ENCODE measurements at regions not wholly inside any gene's neighbourhood (a gene's known extent, or its start where the extent isn't known, plus 50 kb on each side); places are given as distances from the start of the nearest gene placed in this dataset.

DNA sequence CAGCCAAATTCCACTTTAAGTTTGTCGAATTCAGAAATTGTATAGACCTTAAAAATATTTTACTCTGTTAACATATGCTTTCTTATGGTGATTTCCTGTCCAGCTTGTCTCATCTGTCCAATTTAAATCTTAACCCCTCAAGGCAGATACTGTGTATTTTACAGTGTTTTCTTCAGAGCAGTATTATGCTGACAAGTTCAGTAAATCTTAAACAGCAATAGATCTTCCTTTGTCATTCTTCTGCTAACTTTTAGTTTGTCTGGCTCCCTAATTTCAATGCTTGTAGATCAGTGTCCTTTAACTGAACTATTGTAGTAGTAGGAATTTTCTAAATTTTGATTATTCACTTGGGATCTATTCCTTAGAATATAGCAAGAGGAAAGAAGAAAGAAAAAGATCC, 52.8 kb upstream of the MEIS1 start:
- Histone ChIP-seq H3K36me3 (ENCODE audit: control insufficient read depth, insufficient read depth, low read length) (no peaks in the 10 kb centered on the region), H3K4me1 (ENCODE audit: control insufficient read depth, insufficient read depth, low read length) (no peaks in the 10 kb centered on the region), H3K9me3 (ENCODE audit: control insufficient read depth, low read length) (no peaks in the 10 kb centered on the region), H3K4me3 (ENCODE audit: low read length) (no peak overlapping the region), H3K27me3 (ENCODE audit: control insufficient read depth, insufficient read depth, low read length) (no peaks in the 10 kb centered on the region), H3K9ac (ENCODE audit: low read length) (no peak overlapping the region)

GRCh38 chr2:66379473-66379872, 55.5 kb upstream of the MEIS1 start:
- Histone ChIP-seq H3K4me1 (ENCODE audit: control insufficient read depth, insufficient read depth, low read length) (no peaks in the 10 kb centered on the region), H3K9ac (ENCODE audit: low read length) (no peak overlapping the region), H3K4me3 (ENCODE audit: low read length) (no peak overlapping the region), H3K36me3 (ENCODE audit: control insufficient read depth, insufficient read depth, low read length) (no peaks in the 10 kb centered on the region), H3K27me3 (ENCODE audit: control insufficient read depth, insufficient read depth, low read length) (no peaks in the 10 kb centered on the region), H3K9me3 (ENCODE audit: control insufficient read depth, low read length) (no peaks in the 10 kb centered on the region)

GRCh38 chr2:66377832-66378231, 57.1 kb upstream of the MEIS1 start:
- Histone ChIP-seq H3K4me3 (ENCODE audit: low read length) (no peak overlapping the region), H3K36me3 (ENCODE audit: control insufficient read depth, insufficient read depth, low read length) (no peaks in the 10 kb centered on the region), H3K4me1 (ENCODE audit: control insufficient read depth, insufficient read depth, low read length) (no peaks in the 10 kb centered on the region), H3K27me3 (ENCODE audit: control insufficient read depth, insufficient read depth, low read length) (no peaks in the 10 kb centered on the region), H3K9ac (ENCODE audit: low read length) (no peak overlapping the region), H3K9me3 (ENCODE audit: control insufficient read depth, low read length) (no peaks in the 10 kb centered on the region)

GRCh38 chr2:66370824-66371223, 64.1 kb upstream of the MEIS1 start:
- H3K27me3 ChIP-seq (ENCODE audit: control insufficient read depth, insufficient read depth, low read length): no peaks in the 10 kb centered on the region
- no peaks in the 10 kb centered on the region for H3K4me1 ChIP-seq (ENCODE audit: control insufficient read depth, insufficient read depth, low read length)
- no peak overlapping the region for H3K9ac ChIP-seq (ENCODE audit: low read length)
- H3K36me3 ChIP-seq (ENCODE audit: control insufficient read depth, insufficient read depth, low read length): no peaks in the 10 kb centered on the region
- no peak overlapping the region for H3K4me3 ChIP-seq (ENCODE audit: low read length)
- no peaks in the 10 kb centered on the region for H3K9me3 ChIP-seq (ENCODE audit: control insufficient read depth, low read length)

GRCh38 chr2:66366619-66367018, 68.3 kb upstream of the MEIS1 start:
- Histone ChIP-seq H3K9me3 (ENCODE audit: control insufficient read depth, low read length) (no peaks in the 10 kb centered on the region), H3K4me1 (ENCODE audit: control insufficient read depth, insufficient read depth, low read length) (no peaks in the 10 kb centered on the region)

DNA sequence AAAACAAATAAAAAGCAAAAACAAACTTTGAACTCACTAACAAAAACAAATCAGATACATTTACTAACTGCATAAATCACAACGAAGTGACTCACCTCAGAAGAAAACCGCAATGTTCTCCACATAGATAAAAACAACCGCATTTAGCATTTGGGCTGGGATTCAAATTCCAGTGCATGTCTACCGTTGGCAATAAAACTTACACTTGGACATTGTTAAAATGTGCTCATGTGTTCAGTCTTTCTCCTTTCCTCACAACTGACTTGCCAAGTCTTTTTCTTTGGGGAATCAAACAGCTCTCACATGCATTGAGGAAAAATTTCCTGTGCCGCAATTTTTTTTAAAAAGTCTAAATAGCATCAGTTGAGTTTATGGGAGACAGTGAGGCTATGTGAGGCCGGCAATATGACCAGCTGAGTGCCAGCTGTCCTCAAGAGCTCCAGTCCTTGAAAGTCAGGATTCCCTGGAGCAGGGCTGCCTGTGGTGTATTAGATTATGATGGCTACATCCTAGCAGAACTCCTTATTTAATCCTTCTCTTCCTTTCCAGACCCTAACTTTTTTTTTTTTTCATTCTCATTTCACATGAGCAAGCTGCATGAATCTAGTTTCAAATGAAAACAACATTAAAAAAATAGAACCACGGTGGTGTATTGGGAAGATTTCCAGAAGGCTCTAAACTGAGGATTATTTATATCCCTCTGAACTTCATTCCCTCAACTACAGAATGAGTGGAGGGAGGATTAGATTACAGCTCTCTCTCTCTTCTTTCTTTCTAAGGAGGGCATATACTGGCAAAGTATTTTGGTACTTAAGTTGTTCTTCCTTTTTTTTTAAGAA, 70.2 kb upstream of the MEIS1 start:
- Histone ChIP-seq H3K36me3 (ENCODE audit: control insufficient read depth, insufficient read depth, low read length) (no peaks in the 10 kb centered on the region), H3K4me1 (ENCODE audit: control insufficient read depth, insufficient read depth, low read length) (no peaks in the 10 kb centered on the region), H3K27me3 (ENCODE audit: control insufficient read depth, insufficient read depth, low read length) (no peaks in the 10 kb centered on the region), H3K9ac (ENCODE audit: low read length) (no peak overlapping the region), H3K4me3 (ENCODE audit: low read length) (no peak overlapping the region), H3K9me3 (ENCODE audit: control insufficient read depth, low read length) (no peaks in the 10 kb centered on the region)

More at GRCh38 chr2:66366619-66367018, 68.3 kb upstream of the MEIS1 start:
- H3K4me3 ChIP-seq (ENCODE audit: low read length): no peak overlapping the region
- no peak overlapping the region for H3K9ac ChIP-seq (ENCODE audit: low read length)
- no peaks in the 10 kb centered on the region for H3K27me3 ChIP-seq (ENCODE audit: control insufficient read depth, insufficient read depth, low read length)
- H3K36me3 ChIP-seq (ENCODE audit: control insufficient read depth, insufficient read depth, low read length): no peaks in the 10 kb centered on the region

- Histone ChIP-seq H3K4me3 (ENCODE audit: low read length) (no peak overlapping the region), H3K9ac (ENCODE audit: low read length) (no peak overlapping the region), H3K4me1 (ENCODE audit: control insufficient read depth, insufficient read depth, low read length) (no peaks in the 10 kb centered on the region), H3K27me3 (ENCODE audit: control insufficient read depth, insufficient read depth, low read length) (no peaks in the 10 kb centered on the region), H3K9me3 (ENCODE audit: control insufficient read depth, low read length) (no peaks in the 10 kb centered on the region), H3K36me3 (ENCODE audit: control insufficient read depth, insufficient read depth, low read length) (no peaks in the 10 kb centered on the region)
Measured at GRCh38 chr2:66362701-66363100, 72.2 kb upstream of the MEIS1 start.

GRCh38 chr2:66346231-66346664, 88.7 kb upstream of the MEIS1 start:
- no peaks in the 10 kb centered on the region for H3K36me3 ChIP-seq (ENCODE audit: control insufficient read depth, insufficient read depth, low read length)
- H3K9ac ChIP-seq (ENCODE audit: low read length): no peak overlapping the region
- H3K4me3 ChIP-seq (ENCODE audit: low read length): no peak overlapping the region
- no peaks in the 10 kb centered on the region for H3K27me3 ChIP-seq (ENCODE audit: control insufficient read depth, insufficient read depth, low read length)
- no peaks in the 10 kb centered on the region for H3K9me3 ChIP-seq (ENCODE audit: control insufficient read depth, low read length)
- no peaks in the 10 kb centered on the region for H3K4me1 ChIP-seq (ENCODE audit: control insufficient read depth, insufficient read depth, low read length)

DNA sequence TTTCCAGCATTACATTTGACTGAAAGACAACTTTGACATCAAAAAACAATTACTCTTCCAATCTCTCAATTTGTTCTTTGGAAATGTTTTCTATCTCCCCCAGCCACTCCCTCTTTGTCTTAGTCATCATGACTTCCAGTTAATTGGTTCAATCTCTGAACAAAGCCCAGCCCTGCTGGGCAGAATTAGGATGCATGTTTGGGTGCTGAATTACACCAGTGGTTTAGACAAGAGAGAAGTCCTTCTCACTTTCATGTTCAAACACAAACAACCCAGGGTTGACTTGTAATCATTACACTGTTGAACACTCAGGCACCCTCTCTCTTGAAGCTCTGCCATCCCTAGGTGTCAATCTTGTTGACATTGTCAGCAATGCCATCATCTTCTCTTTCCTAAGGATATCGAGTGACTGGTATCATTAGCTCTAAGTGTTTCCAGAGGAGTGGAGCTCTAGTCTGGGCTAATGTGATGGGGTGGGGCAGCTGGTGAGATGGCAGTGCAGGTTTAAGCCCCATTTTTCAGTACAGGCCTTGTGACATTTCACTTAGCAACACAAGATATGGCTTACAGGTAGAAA, 90.8 kb upstream of the MEIS1 start:
- H3K36me3 ChIP-seq (ENCODE audit: control insufficient read depth, insufficient read depth, low read length): no peaks in the 10 kb centered on the region
- H3K4me3 ChIP-seq (ENCODE audit: low read length): no peak overlapping the region
- no peak overlapping the region for H3K9ac ChIP-seq (ENCODE audit: low read length)
- no peaks in the 10 kb centered on the region for H3K27me3 ChIP-seq (ENCODE audit: control insufficient read depth, insufficient read depth, low read length)
- H3K9me3 ChIP-seq (ENCODE audit: control insufficient read depth, low read length): no peaks in the 10 kb centered on the region
- no peaks in the 10 kb centered on the region for H3K4me1 ChIP-seq (ENCODE audit: control insufficient read depth, insufficient read depth, low read length)

- H3K4me1 ChIP-seq (ENCODE audit: control insufficient read depth, insufficient read depth, low read length): no peaks in the 10 kb centered on the region
- H3K4me3 ChIP-seq (ENCODE audit: low read length): no peak overlapping the region
- H3K9me3 ChIP-seq (ENCODE audit: control insufficient read depth, low read length): no peaks in the 10 kb centered on the region
Measured at GRCh38 chr2:66343259-66343658, 91.7 kb upstream of the MEIS1 start.

DNA sequence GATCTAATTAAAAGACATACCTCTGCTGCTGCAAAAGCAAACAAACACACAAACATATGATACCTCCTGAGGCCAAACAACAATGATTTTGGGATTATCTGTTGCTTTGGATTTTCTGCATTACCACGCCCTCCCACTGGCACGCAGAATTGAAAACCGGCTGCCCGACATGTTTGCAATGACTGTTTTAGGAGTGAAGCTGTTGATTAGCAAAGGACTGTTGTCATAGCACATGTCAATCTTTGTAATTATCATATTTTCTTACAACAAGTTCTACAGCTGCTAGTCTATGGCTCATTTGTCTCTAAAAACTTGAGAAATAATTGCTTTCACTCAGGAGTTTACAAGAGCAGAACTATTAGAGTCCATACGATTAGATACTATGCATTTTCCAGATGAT, 94.4 kb upstream of the MEIS1 start:
- H3K36me3 ChIP-seq (ENCODE audit: control insufficient read depth, insufficient read depth, low read length): no peaks in the 10 kb centered on the region
- no peaks in the 10 kb centered on the region for H3K4me1 ChIP-seq (ENCODE audit: control insufficient read depth, insufficient read depth, low read length)
- no peak overlapping the region for H3K9ac ChIP-seq (ENCODE audit: low read length)
- H3K9me3 ChIP-seq (ENCODE audit: control insufficient read depth, low read length): no peaks in the 10 kb centered on the region
- no peaks in the 10 kb centered on the region for H3K27me3 ChIP-seq (ENCODE audit: control insufficient read depth, insufficient read depth, low read length)
- no peak overlapping the region for H3K4me3 ChIP-seq (ENCODE audit: low read length)

More at GRCh38 chr2:66343259-66343658, 91.7 kb upstream of the MEIS1 start:
- Histone ChIP-seq H3K9ac (ENCODE audit: low read length) (no peak overlapping the region), H3K27me3 (ENCODE audit: control insufficient read depth, insufficient read depth, low read length) (no peaks in the 10 kb centered on the region), H3K36me3 (ENCODE audit: control insufficient read depth, insufficient read depth, low read length) (no peaks in the 10 kb centered on the region)

DNA sequence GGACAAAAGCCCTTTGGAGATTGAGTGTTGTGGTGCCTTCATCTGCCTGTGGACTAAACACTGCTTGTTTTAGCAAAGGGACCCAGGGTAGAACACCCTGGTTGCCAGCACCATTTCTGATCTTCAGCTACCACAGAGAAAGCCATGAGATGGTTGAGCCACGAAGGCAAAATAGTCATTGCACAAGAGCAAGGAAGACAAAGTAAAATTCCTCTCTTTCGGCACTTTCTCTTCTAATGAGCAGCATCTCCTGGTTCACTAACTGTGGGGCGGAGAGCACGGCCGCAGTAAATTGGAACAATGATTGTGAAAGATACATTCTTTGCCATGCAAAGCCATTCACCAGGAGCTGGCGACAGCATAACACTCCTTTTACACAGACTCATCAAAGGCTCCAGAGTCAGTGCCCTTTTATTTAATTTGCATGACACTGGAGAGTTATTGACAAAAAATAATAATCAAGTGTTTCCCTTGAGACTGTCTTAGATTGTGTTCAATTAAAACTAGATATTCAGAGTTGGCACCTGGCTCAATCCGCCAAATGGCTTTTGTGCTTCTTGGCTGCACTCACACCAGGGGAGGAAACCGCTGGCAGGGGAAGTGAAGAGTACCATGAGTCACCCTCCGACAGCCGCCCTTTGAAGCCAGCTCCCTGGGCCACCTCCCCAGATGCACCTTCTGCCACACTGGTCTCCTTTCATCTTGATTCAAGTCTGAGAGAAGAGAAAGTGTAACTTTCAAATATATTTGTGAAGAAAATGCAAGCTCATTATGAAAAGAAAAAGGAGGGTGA, 100.5 kb upstream of the MEIS1 start:
- H3K9ac ChIP-seq (ENCODE audit: low read length): no peak overlapping the region
- H3K4me3 ChIP-seq (ENCODE audit: low read length): no peak overlapping the region
- no peaks in the 10 kb centered on the region for H3K36me3 ChIP-seq (ENCODE audit: control insufficient read depth, insufficient read depth, low read length)
- no peaks in the 10 kb centered on the region for H3K4me1 ChIP-seq (ENCODE audit: control insufficient read depth, insufficient read depth, low read length)
- H3K9me3 ChIP-seq (ENCODE audit: control insufficient read depth, low read length): no peaks in the 10 kb centered on the region
- no peaks in the 10 kb centered on the region for H3K27me3 ChIP-seq (ENCODE audit: control insufficient read depth, insufficient read depth, low read length)
